NCI-H748 treated with DMSO at 0.1 percent for 48 hours (cell line): ENCODE measurements at regions not wholly inside any gene's neighbourhood (a gene's known extent, or its start where the extent isn't known, plus 50 kb on each side); places are given as distances from the start of the nearest gene placed in this dataset.

Experiments used
- DNase-seq: peaks from one replicate; lab custom pipeline; 2025; lab: John Stamatoyannopoulos, UW

DNA sequence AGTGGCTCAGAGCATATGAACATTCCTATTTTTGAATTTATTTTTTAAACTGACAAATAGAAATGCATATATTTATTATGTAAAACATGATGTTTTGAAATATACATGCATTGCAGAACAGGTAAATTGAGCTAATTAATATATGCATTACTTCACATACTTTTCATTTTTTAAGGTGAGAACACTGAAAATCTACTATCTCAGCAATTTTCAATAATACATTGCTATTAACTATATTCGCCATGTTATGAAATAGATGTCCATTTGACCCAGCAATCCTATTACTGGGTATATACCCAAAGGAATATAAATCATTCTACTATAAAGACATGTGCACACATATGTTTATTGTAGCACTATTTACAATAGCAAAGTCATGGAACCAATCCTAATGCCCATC lies 717.7 kb upstream of the PIK3C3 start:
- no peak for DNase-seq

DNA sequence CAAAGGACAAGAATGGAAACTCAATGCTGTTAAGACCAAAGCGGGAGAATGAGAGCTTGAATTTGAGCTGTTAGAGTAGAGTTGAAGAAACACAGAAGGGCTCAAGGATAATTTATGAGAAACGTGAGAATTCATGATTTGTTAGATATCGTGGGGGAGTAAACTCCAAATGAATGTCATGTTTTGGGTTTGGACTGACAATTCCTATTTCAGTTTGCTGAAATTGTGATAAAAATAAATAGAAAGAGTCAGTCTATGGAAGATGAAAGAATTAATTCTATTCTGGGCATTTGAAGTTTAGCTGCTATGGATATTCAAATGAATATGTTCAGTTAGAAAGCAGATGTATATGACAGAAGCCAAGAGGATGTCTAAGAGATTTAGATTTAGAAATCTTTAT lies 723.4 kb upstream of the PIK3C3 start:
- no peak for DNase-seq

DNA sequence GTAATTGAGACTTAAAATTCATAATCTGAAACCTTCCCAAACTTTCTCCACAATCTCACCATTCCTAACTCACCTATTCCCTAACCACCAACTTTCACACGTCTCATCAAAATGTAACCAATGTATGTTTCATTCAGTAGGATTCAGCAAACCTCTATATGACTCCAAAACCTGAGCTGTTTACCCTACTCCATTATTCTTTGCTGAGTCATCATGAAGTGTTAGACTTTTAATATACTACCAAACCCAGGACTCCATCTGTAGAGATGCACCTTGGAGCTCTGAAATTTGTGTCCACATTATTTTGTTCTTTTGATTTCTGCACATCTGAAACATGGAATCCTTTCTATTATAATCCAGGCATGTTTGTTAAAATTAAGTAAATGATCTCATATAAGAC lies 727.0 kb upstream of the PIK3C3 start:
- no peak for DNase-seq

DNA sequence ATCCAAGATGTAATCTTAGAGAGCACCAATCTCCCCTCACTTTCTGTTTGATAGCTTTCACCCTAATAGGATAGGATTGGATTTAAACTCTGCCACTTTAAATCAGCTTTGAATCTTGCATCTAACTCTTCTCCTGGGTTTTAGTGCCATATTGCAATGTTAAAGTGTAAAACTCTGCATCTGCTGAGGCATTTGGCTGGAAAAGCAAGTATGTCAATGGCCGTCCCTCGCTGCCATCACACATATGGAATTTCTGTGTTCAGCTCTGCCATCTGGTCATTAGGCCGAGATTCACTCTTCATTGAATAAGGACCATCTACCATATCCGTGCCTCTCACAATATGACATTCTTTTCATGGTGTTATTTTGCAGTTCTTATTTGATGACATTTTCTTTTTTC lies 728.1 kb upstream of the PIK3C3 start:
- no peak for DNase-seq

DNA sequence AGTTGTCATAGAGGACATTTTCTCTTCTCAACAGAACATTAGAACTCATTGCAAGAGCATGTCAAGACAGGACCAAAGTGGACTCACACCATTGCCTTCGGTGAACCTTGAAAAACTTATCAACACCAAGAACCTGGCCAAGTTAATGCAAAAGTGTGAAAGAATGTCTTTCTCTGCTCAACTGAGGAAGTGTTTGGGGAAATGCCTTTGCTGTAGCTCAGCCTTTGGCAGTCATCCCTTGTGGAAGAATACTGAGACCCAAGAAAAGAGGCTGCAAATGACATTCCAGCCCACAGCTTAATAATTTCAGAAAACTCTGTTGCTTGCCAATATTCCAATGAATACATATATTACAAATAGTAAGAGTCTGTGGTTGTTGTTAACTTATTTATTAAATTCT lies 728.8 kb upstream of the PIK3C3 start:
- no peak for DNase-seq

DNA sequence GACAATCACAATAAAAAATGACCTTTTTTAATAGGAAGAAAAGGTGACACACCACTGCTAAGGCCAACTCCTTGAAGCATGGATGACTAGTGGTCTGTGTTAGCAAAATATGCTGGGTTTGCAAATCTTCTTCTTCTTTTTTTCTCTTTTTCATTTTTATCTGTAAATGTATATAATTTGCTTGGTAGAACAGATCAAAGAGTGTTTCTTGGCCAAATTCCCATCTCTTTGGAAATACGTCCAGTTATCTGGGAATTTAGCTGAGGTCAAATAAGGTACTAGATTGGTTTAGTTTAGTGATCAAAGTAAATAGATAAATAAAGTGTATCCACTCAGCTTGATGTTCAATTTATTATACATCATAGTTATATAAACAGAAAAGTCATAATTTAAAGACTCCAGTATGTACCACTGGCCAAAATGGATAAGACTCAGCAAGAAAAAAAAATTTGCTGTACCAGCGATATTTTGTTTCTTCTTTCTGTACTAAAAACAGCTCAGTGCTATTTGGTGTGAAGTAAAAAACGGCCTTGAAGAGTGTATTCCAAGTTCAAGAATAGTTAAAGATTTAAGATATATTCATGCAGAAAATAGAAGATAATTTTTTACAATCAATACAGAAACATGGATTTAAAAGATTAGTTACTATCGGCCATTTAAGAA lies 738.6 kb upstream of the PIK3C3 start:
- no peak for DNase-seq

DNA sequence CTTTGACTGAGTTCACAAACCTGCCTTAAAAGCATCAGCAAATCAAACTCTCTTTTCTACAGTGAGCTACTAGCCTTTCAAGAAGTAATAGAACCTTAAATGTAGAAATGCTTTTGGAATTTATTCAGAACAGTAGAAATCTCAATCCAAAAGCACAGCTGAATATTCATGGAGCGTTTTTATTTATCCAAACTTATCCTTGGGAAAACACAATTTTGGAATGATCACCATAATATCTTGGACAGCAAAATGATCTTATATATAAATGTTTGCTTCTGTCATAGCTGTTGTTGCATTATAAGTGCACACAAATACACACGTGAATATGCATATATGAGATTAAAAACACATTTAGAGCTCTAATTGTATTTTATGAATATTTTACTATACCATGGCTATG lies 747.3 kb upstream of the PIK3C3 start:
- no peak for DNase-seq

DNA sequence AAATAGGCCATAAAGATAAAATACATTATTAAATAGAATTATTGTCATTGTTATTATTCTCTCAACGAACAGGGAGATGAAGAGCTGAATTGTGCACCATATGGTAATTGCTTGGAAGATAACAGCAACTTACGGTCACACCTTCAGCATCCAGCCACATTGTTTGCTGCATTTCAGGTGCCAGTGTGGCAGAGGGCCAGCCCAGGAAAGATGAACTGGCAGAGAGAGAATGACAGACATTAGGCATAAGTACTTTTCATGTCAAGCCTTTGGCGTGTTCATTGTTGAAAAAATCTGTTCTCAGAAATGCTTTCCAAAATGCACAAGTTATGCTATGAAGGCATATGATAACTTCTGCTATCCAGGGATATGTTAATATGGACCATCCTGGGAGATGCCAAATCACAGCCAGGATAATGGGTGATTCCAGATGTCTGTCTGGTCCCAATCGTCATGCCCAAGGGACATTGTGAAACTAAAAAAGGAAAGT lies 748.6 kb upstream of the PIK3C3 start:
- DNase-seq: no peak

DNA sequence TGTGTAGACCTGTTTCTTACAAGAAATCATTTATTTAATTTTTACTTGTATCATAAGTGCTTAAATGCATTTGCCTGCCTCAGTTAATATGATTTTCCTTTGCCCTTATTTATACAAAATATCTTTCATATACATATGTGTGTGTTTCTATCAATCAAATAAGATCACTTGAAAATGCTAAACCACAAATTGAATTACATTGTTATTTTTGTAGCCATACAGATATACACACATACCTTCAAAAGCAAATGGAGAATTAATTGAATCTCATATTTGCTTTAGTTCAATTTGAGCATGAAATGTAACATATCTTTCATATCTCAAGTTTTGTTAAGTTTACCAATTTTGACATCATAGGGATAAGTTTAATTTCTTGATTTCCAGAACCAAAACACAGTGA lies 755.8 kb upstream of the PIK3C3 start:
- DNase-seq: no peak

DNA sequence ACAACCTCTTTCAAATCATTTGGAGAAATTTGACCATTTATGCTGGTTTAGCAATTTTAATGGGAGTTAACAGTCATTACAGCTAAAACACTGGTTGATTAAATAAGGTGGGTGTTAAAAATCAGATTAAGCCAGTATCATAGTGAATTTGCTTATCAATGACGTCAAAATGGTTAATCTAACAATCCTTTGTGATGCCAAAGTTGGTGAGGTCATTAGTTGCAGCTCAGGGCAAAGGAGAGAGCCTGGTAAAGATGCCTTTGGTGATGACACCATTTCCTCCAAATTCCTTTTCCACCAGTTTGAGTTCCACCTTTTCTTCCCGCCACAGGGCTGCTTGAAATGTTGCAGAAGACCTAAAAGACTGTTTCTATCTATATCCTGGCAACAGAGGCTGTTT lies 757.1 kb upstream of the PIK3C3 start:
- DNase-seq: no peak

DNA sequence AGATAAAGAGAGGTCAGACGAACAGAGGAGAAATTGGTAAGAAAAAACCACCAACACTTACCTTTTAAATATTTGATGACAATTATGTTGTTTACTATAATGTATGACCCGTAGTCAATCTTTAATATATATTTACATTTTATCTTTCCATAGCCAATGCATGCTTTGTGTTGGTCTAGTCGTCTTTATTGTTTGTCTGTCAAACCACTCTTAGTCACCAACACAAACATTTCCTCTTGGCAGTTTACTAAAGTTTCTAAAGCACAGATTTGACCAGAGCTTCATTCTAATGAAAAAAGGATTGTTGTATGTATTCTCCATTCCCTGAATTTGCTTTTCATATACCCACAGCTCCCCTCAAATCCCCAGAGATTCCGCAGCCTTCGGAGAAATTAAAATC lies 784.7 kb upstream of the PIK3C3 start:
- DNase-seq: no peak

DNA sequence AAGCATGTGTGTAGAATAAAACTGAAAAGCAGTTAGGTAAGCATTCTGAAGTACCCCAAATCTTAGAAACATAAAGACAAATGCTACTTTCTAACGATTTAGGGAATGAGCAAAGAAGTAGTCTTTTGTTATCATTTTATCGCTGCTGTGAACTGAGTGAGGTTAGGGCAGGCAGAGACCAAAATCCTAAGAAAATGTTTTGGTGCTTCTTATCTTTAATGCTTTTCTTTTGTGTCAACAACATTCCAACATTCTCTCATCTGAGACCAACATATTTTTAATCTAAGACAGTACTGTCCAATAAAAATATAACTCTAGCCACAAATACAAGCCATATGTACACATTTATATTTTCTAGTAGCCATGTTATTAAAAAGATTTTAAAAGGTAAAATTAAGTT lies 789.4 kb upstream of the PIK3C3 start:
- no peak for DNase-seq

DNA sequence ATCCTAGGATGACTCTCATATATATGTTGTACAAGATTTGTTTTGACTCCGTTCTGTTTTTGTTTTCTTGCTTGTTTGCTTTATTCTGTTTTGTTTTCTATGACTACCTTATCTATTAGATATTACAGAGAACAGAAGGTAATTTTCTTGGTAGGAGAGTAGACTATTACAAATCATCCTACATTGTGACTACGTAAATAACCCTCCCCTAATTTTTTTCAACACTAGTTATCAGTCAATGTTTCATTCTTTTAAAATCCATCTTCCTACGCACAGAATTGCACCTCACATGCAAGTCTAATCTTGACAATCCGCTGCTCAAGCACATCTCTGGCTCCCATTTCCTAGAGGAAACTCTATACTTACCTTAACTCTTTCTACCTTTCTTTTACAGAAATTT lies 792.3 kb upstream of the PIK3C3 start:
- DNase-seq: no peak

DNA sequence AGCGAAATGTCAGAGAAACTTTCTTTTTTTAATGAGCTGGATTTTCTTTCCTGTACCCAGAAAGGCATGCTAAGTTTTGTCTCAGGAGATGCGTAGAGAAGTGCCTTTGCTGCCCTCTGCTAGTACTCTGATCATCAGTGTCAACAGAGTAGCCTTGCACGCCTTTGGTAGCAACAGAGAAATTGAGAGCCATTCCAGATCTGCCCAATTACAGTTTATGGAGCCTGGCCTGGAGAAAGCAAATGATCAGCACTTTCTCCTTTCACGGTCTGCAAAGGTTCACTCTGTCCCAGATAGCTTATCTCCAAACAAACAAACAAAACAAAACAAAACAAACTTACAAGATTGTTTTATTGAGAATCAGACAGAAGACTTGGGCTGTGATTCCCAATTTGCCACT lies 792.8 kb upstream of the PIK3C3 start:
- DNase-seq: no peak

DNA sequence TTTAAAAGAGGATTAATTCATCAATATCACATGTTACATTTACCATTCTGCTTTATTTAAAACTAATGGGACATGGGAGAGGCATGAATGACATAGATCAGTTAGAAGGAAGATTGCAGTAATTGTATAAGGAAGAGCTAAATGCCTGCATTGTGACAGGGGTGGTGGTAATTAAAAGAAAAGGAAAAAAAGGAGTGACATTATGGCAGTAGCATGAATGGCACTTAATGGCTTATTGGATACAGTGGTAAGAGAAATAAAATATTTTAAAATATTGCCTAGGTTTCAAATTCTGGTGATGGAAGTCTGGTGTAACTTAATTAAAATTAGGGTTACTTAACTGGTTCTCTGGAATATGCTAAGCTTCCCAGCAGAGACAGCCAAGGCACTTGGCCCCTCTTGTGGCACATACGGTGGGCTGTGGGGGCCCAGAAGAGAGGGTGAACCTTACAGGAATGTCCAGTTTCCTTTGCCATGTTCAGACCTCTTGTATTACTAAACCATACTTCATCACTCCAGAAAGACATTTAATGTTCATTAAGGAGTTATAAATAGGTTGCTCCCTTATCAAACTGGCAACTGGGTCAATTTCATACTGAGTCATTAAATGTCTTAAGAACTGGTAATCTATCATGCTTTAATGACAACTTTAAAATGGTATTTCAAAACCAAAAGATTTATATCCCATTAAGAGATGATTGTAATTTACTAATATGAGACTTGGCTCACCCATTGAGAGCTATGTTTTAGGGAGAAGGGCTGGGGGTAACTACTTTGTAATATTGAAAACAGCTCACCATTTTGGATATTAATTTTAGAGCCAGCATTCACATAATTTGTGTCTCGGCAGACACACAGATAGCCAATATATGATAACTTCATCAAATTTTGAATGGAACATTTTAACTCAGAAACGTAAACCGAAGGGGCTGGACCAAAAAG lies 798.9 kb upstream of the PIK3C3 start:
- no peak for DNase-seq

DNA sequence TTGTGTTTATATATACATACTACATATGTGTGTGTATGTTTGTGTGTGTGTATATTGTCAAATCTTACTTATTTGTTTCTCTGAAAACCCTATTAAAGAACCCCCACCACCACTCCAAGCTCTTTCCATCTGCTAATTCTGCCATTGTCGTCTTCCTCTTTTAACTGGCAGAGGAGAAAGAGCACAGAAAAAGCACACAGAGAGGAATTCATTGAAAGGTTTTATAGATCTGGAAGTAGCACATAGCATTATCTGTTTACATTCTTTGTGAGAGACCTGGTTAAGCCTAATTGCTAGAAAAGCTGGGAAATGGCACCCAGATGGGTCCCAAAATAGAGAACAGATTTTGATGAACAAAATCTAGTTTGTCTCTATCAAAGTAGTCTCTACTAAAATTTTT lies 800.0 kb upstream of the PIK3C3 start:
- DNase-seq: no peak

DNA sequence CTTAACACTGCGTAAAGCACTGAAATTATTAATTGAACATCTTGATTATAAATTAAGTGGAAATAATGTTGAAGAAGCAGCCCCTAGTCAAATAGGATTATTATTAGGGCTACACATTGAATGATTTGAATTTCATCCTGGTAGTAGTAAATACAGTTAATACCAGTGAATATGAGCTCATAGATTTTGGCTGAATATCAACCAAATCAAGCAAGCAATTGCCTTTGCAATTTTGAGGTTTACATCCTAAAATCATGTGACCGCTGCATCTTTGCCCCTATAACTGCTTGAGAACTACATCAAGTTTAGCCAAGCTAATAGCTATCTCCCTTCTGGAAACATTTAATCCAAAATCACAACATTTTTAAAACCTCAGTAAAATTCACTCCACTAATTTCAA lies 801.2 kb upstream of the PIK3C3 start:
- DNase-seq: no peak

DNA sequence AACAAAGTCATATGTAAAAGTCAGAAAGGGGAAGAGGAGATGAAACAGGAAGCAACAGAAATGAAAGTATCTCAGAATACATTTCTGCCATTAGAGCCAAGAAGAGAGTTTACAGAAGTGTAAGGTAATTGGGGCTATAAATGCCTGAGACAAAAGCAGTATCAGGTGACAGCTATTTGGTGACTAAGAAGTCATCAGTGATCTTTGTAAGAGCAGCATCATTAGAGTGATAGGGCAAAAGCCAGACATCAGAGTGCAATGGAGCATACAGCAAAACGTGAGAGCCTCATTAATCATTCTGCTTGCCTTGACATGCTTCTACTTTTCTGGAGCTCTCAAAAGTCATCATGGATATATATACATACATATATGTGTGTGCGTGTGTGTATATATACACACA lies 804.7 kb upstream of the PIK3C3 start:
- DNase-seq: peak; percentile 100

DNA sequence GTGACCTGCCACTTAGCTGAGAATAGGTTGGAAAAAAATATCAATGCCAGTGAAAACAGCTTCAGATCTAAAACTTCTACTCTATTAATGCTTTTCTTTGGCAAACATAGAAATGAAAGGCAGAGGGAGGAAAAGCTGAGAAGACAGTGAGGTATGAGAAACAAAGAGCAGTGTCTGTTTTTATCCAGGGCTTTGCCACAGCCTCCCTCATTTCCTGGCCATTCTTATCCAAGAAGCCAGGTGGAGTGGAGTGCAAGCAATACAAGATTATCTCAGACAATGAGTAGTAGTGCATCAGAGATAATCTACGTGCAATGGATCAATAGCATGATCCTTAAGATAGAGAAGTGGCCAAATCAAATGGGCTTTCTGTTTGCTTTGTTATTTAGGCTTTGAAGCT lies 808.7 kb upstream of the PIK3C3 start:
- DNase-seq: peak; percentile 73

DNA sequence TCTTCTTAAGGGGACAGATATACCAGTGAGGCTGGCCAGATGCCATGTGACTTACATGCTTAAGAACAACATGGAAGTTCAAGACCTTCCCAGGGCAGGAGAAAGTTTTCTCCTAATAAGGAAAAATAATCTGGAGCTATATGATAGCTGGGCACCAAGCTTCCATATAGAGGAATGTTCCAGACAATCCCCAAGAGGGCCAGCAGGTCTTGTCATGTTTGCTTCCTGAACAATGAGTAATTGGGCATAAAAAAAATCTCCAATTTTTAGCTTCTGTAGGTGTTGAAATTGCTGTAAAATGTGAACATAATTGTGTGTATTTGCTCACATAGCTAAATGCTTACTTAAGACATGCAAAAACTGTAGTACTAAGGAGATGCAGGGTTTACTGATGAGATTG lies 809.5 kb upstream of the PIK3C3 start:
- DNase-seq: no peak

DNA sequence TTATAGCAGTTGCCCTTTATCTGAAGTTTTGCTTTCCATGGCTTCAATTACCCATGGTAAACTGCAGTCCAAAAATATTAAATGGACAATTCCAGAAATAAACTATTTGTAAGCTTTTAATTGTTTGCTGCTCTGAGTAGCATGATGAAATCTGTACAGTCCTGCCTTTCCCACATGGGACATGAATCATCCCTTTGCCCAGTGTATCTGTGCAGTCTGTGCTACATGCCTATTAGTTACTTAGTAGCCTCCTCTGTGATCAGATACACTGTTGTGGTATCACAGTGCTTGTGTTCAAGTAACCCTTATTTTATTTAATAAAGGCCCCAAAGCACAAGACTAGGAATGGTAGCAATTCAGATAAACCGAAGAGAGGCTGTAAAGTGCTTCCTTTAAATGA lies 810.6 kb upstream of the PIK3C3 start:
- DNase-seq: no peak

DNA sequence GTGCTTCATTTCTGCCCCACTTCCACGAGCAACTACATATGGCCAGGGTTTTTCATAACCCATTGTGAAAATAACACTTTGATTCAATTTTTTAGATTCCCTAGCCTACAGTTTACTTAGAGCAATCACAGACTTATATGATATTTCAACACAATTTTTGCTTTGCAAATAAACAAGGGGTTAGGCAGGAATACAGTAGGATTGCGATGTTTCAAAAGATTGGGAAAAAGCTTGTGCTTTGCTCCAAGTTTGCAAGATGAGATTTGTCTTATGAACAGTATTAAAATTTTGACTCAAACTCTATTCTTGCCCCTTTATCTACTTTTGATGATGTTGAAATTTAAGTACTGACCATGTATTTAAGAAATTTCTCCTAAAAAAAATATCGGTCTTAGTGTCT lies 814.5 kb upstream of the PIK3C3 start:
- no peak for DNase-seq

DNA sequence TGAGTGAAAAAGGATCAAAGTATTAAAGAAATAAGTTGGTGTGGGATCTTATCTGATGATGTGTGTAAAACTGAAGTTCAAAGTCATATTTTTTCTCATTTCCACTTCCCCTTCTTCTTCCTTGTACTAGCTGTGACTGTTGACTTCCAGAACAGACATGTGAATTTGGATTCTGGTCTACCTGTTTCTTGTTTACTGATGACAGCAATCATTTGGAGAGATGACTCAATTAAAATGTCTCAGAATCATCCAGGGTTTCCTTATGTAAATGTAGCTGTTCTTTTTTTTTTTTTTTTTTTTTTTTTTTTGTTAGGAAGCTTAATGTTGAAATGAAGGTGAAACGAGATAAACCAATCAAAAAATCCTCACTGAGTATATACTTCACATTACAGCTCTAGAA lies 819.9 kb upstream of the PIK3C3 start:
- DNase-seq: no peak

DNA sequence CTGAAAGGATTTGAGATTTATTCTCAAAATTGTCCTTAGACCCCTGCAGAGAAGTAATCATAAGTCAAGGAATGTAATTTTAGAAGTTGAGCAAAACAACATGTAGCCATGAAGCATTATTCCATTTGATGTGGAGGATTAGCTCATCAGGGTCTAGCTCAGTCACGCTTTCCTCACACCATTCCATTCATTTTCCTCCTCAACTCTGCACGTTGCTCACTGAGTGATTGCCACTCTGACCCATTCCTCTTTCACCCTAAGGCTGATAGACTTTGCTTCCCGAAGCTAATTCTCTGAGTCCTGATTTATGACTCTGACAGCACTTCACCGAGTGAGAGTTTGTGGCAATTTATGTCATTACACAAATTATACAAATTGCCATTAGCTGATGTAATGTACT lies 820.6 kb upstream of the PIK3C3 start:
- DNase-seq: no peak
